HCT116 (cell line): ENCODE measurements at regions not wholly inside any gene's neighbourhood (a gene's known extent, or its start where the extent isn't known, plus 50 kb on each side); places are given as distances from the start of the nearest gene placed in this dataset.

Source experiments
- ATAC-seq: fragments of 200-7000 bp; cut with Tn5 transposase; 2 replicates; pipeline ENCODE4 v1.9.1; 2020; ENCODE audit warnings: mild to moderate bottlenecking, moderate library complexity
- BruUV-seq: library from RNA; stranded (reverse); fragments of 400-500 nt; replicated peaks from 2 replicates; lab custom pipeline; 2021; lab: Mats Ljungman, UMichigan
- CTCF ChIA-PET: fragments of 300-600 bp; sonication (Branson Sonifier 250); formaldehyde crosslinking; loops from one replicate; lab custom pipeline; 2021; ENCODE audit warnings: antibody characterized with exemption; lab: Charles Lee
- POLR2A ChIA-PET: fragments of 300-600, 350-600 bp; sonication (Branson Sonifier 250); formaldehyde crosslinking; loops from one replicate; lab custom pipeline; 2021; ENCODE audit warnings: antibody characterized with exemption; lab: Charles Lee
- RAD21 ChIA-PET, 2 experiments: fragments of 300-600 bp; sonication (Branson Sonifier 250); formaldehyde crosslinking; loops; one replicate each; lab custom pipeline; 2023; ENCODE audit warnings: low total read pairs in 2 of 2; ENCODE audit not compliant: uncharacterized antibody in 2 of 2, unreplicated experiment in 2 of 2, low non-redundant PET in 1 of 2; lab: Charles Lee
- DNase-seq: peaks from one replicate; pipeline ENCODE4 v3.0.0-alpha.2; 2010; ENCODE audit warnings: low read depth, low spot score
- H2AFZ ChIP-seq: fragments of 200-600 bp; shearing (Covaris generic), sonication (generic); 2 replicates; pipeline ENCODE4 v1.6.1; 2017; ENCODE audit warnings: low read depth, mixed run types, mixed read lengths, antibody characterized with exemption, low read length; ENCODE audit not compliant: poor library complexity, severe bottlenecking
- H3K27ac ChIP-seq: 2 replicates; pipeline ENCODE4 v1.5.1; 2012; ENCODE audit warnings: low read depth, low read length
- H3K27me3 ChIP-seq: fragments of 200-600 bp; sonication (generic); 2 replicates; pipeline ENCODE4 v1.6.1; 2016; ENCODE audit warnings: mixed run types, low read length, mixed read lengths; ENCODE audit not compliant: insufficient read depth
- H3K36me3 ChIP-seq, 2 experiments: fragments of 200-500 bp in 1 of 2; fragments of 200-600 bp in 1 of 2; sonication (Bioruptor generic) in 1 of 2; sonication (generic) in 1 of 2; 2 replicates each; pipeline versions ENCODE4 v1.5.1 to v1.6.1; 2014 to 2016; ENCODE audit warnings: low read length in 2 of 2, inconsistent platforms in 1 of 2, mixed read lengths in 1 of 2, mixed run types in 1 of 2; ENCODE audit not compliant: insufficient read depth in 2 of 2, control insufficient read depth in 1 of 2
- H3K4me1 ChIP-seq, 2 experiments: fragments of 200-600 bp in 1 of 2; sonication (generic) in 1 of 2; 2 replicates each; pipeline versions ENCODE4 v1.5.1 to v1.6.1; 2012 to 2017; ENCODE audit warnings: low read length in 2 of 2, inconsistent platforms in 1 of 2, mild to moderate bottlenecking in 1 of 2, mixed read lengths in 1 of 2, mixed run types in 1 of 2, moderate library complexity in 1 of 2; ENCODE audit not compliant: insufficient read depth in 2 of 2, control insufficient read depth in 1 of 2
- H3K4me2 ChIP-seq: fragments of 200-600 bp; sonication (generic); 2 replicates; pipeline ENCODE4 v1.6.1; 2017; ENCODE audit warnings: mixed run types, low read length, mixed read lengths
- H3K4me3 ChIP-seq, 2 experiments: fragments of 200-600 bp in 1 of 2; sonication (generic) in 1 of 2; replicated peaks in 1 of 2; 2 replicates each; pipeline ENCODE4 v1.5.1; 2011 to 2016; ENCODE audit warnings: low read length in 2 of 2, control low read depth in 1 of 2, low read depth in 1 of 2, mild to moderate bottlenecking in 1 of 2, mixed read lengths in 1 of 2, mixed run types in 1 of 2
- H3K79me2 ChIP-seq: fragments of 200-600 bp; sonication (generic); 2 replicates; pipeline ENCODE4 v1.6.1; 2017; ENCODE audit warnings: mild to moderate bottlenecking, mixed run types, low read length, moderate library complexity, mixed read lengths; ENCODE audit not compliant: insufficient read depth
- H3K9ac ChIP-seq: fragments of 200-600 bp; sonication (generic); 2 replicates; pipeline ENCODE4 v1.6.1; 2016; ENCODE audit warnings: low read length, mixed read lengths
- H3K9me2 ChIP-seq: fragments of 200-600 bp; sonication (generic), shearing (Covaris generic); 2 replicates; pipeline ENCODE4 v1.6.1; 2017; ENCODE audit warnings: mixed run types, mild to moderate bottlenecking, moderate library complexity; ENCODE audit not compliant: insufficient read depth
- H3K9me3 ChIP-seq, 2 experiments: fragments of 200-500 bp in 1 of 2; fragments of 200-600 bp in 1 of 2; sonication (Bioruptor generic) in 1 of 2; sonication (generic) in 1 of 2; 2 replicates each; pipeline ENCODE4 v1.6.1; 2014 to 2017; ENCODE audit warnings: low read length in 2 of 2, mixed read lengths in 2 of 2, inconsistent platforms in 1 of 2, low read depth in 1 of 2, mild to moderate bottlenecking in 1 of 2, mixed run types in 1 of 2, moderate library complexity in 1 of 2; ENCODE audit not compliant: control insufficient read depth in 1 of 2, insufficient read depth in 1 of 2
- H4K20me1 ChIP-seq: fragments of 200-600 bp; sonication (generic), shearing (Covaris generic); 2 replicates; pipeline ENCODE4 v1.6.1; 2017; ENCODE audit warnings: mixed run types, mild to moderate bottlenecking, moderate library complexity; ENCODE audit not compliant: insufficient read depth
- CBX3 ChIP-seq: IDR thresholded peaks from 2 replicates; pipeline ENCODE4 v1.6.1; 2012; ENCODE audit warnings: low read depth
- ELF1 ChIP-seq: IDR thresholded peaks from 2 replicates; pipeline ENCODE4 v1.6.1; 2012; ENCODE audit warnings: low read depth, borderline replicate concordance
- EZH2 ChIP-seq: fragments of 200-600 bp; sonication (generic); IDR thresholded peaks from 2 replicates; pipeline ENCODE4 v1.6.1; 2017; ENCODE audit warnings: antibody characterized with exemption, mixed run types
- EZH2phosphoT487 ChIP-seq: fragments of 200-600 bp; IDR thresholded peaks from 2 replicates; pipeline ENCODE4 v1.6.1; 2018; ENCODE audit warnings: antibody characterized with exemption, borderline replicate concordance
- FOSL1 ChIP-seq: IDR thresholded peaks from 2 replicates; pipeline ENCODE4 v1.6.1; 2012; ENCODE audit warnings: low read depth
- JUND ChIP-seq: IDR thresholded peaks from 2 replicates; pipeline ENCODE4 v1.6.1; 2012
- MAX ChIP-seq: IDR thresholded peaks from 2 replicates; pipeline ENCODE4 v1.6.1; 2012
- POLR2A ChIP-seq: IDR thresholded peaks from 2 replicates; pipeline ENCODE4 v1.7.0; 2011; ENCODE audit warnings: borderline replicate concordance; ENCODE audit not compliant: insufficient read depth, insufficient read length; ENCODE audit errors: extremely low read depth
- POLR2AphosphoS5 ChIP-seq: IDR thresholded peaks from 2 replicates; pipeline ENCODE4 v1.6.1; 2011; ENCODE audit warnings: mild to moderate bottlenecking, low read depth, low read length, moderate library complexity
- RAD21 ChIP-seq: IDR thresholded peaks from 2 replicates; pipeline ENCODE4 v1.6.1; 2012; ENCODE audit warnings: low read depth, mild to moderate bottlenecking
- SIN3A ChIP-seq: IDR thresholded peaks from 2 replicates; pipeline ENCODE4 v1.6.1; 2012; ENCODE audit warnings: low read depth
- SP1 ChIP-seq: IDR thresholded peaks from 2 replicates; pipeline ENCODE4 v1.6.1; 2012; ENCODE audit warnings: low read depth
- SRF ChIP-seq: IDR thresholded peaks from 2 replicates; pipeline ENCODE4 v1.6.1; 2012; ENCODE audit warnings: low read depth
- TCF7L2 ChIP-seq: IDR thresholded peaks from 2 replicates; pipeline ENCODE4 v1.7.0; 2011; ENCODE audit warnings: borderline replicate concordance, inconsistent platforms; ENCODE audit not compliant: insufficient read depth, insufficient read length; ENCODE audit errors: extremely low read depth
- YY1 ChIP-seq: IDR thresholded peaks from 2 replicates; pipeline ENCODE4 v1.6.1; 2011; ENCODE audit warnings: low read length, low read depth, moderate library complexity, mild to moderate bottlenecking; ENCODE audit not compliant: insufficient replicate concordance; ENCODE audit errors: extremely low read depth
- ZFX ChIP-seq: fragments of 450-650 bp; IDR thresholded peaks from 2 replicates; pipeline ENCODE4 v1.6.1; 2017
- ZNF274 ChIP-seq: fragments of 200-500 bp; sonication (Bioruptor generic); IDR thresholded peaks from 2 replicates; pipeline ENCODE4 v1.6.1; 2014; ENCODE audit warnings: mild to moderate bottlenecking, low read depth, low read length, inconsistent platforms
- intact Hi-C: fragments of 100-400 bp; cut with micrococcal nuclease; formaldehyde crosslinking; loops from 2 replicates; pipeline ENCODE4 v1.10.0; 2022
- TF ChIP-seq, protein P1 (sequence below): IDR thresholded peaks from 2 replicates; pipeline ENCODE4 v1.6.1; 2011; ENCODE audit warnings: mild to moderate bottlenecking, low read length, moderate library complexity; ENCODE audit not compliant: insufficient replicate concordance; ENCODE audit errors: extremely low read depth
- TF ChIP-seq, protein P2 (sequence below): IDR thresholded peaks from 2 replicates; pipeline ENCODE4 v1.6.1; 2012

GRCh38 chr20:40287683-40288082, 401.4 kb downstream of the MAFB start (continued):
- TF ChIP-seq, protein P1, sequence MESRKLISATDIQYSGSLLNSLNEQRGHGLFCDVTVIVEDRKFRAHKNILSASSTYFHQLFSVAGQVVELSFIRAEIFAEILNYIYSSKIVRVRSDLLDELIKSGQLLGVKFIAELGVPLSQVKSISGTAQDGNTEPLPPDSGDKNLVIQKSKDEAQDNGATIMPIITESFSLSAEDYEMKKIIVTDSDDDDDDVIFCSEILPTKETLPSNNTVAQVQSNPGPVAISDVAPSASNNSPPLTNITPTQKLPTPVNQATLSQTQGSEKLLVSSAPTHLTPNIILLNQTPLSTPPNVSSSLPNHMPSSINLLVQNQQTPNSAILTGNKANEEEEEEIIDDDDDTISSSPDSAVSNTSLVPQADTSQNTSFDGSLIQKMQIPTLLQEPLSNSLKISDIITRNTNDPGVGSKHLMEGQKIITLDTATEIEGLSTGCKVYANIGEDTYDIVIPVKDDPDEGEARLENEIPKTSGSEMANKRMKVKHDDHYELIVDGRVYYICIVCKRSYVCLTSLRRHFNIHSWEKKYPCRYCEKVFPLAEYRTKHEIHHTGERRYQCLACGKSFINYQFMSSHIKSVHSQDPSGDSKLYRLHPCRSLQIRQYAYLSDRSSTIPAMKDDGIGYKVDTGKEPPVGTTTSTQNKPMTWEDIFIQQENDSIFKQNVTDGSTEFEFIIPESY, result no peak
- TF ChIP-seq ZNF274 (no peak), SP1 (no peak), FOSL1 (no peak), EZH2phosphoT487 (no peak), TCF7L2 (no peak), MAX (no peak), POLR2AphosphoS5 (no peak), JUND (no peak), EZH2 (no peak), YY1 (no peak), SIN3A (no peak)
- TF ChIP-seq, all 23 proteins: peak for 0

- no peaks in the 10 kb centered on the region for H3K36me3 ChIP-seq
- no peak overlapping the region for H2AFZ ChIP-seq
- no peaks in the 10 kb centered on the region for H3K9me3 ChIP-seq
- H3K4me2 ChIP-seq, result no peak overlapping the region
- intact Hi-C loops, result no loop called here
- H3K9me2 ChIP-seq, result no peaks in the 10 kb centered on the region
- POLR2A ChIA-PET, result interaction anchor here (0.5 kb wide), 1 partner anchor 1490 kb away, joined by 3 read pairs; no protein-coding TSS in a partner anchor
- no peaks in the 10 kb centered on the region for H4K20me1 ChIP-seq
- H3K27ac ChIP-seq, result no peak overlapping the region
- ATAC-seq (no peak), DNase-seq (no peak)
- RAD21 ChIA-PET, result no interaction called here
- CTCF ChIA-PET, result no interaction called here
- no TSS peak for BruUV-seq
- H3K27me3 ChIP-seq, result peaks cover 15% of the 10 kb centered on the region; the same call in 1 of the 2 replicates
- H3K4me1 ChIP-seq, result no peaks in the 10 kb centered on the region
- no peaks in the 10 kb centered on the region for H3K79me2 ChIP-seq
- no peak overlapping the region for H3K9ac ChIP-seq
- no peak overlapping the region for H3K4me3 ChIP-seq
- TF ChIP-seq ELF1 (no peak), JUND (no peak), ZFX (no peak), RAD21 (no peak), FOSL1 (no peak), TCF7L2 (no peak), CBX3 (no peak), SRF (no peak), POLR2AphosphoS5 (no peak), EZH2 (no peak), SIN3A (no peak), POLR2A (no peak)
- TF ChIP-seq, protein P2, sequence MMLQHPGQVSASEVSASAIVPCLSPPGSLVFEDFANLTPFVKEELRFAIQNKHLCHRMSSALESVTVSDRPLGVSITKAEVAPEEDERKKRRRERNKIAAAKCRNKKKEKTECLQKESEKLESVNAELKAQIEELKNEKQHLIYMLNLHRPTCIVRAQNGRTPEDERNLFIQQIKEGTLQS, result no peak
- TF ChIP-seq, protein P1, result no peak
Observed at GRCh38 chr20:40286975-40287531, 402.0 kb downstream of the MAFB start.
